Ishikawa (cell line): ENCODE measurements at regions not wholly inside any gene's neighbourhood (a gene's known extent, or its start where the extent isn't known, plus 50 kb on each side); places are given as distances from the start of the nearest gene placed in this dataset.

ENCODE experiments used
- EP300 ChIP-seq: IDR thresholded peaks from 2 replicates; pipeline ENCODE4 v1.6.1; 2012; ENCODE audit warnings: borderline replicate concordance
- NFIC ChIP-seq: IDR thresholded peaks from 2 replicates; pipeline ENCODE4 v1.6.1; 2012
- RAD21 ChIP-seq: IDR thresholded peaks from 2 replicates; pipeline ENCODE4 v1.6.1; 2012; ENCODE audit warnings: low read depth
- YY1 ChIP-seq: IDR thresholded peaks from 2 replicates; pipeline ENCODE4 v1.6.1; 2012; ENCODE audit warnings: low read depth
- TF ChIP-seq, protein P1 (sequence below): IDR thresholded peaks from 2 replicates; pipeline ENCODE4 v1.6.1; 2012; ENCODE audit warnings: low read depth, mild to moderate bottlenecking
- TF ChIP-seq, protein P2 (sequence below): IDR thresholded peaks from 2 replicates; pipeline ENCODE4 v1.6.1; 2012

DNA sequence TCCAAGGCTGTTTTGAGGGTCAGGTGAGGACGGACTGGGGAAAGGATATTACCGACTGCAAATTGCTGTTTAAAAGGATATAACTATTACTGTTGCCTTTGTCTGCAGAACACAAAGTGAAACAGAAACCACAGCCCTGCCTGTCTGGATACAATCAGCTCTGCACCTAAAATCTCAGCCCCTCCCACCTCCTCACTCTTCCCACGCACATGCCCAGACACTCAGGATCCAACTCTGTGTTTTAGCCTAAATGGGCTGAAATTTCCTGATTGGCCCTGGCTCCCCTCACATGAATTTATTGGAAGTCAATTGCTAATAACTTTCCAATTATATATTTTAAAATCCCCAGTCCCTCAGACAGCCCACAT, 176.3 kb upstream of the PPP1R26 start:
- TF ChIP-seq, protein P1, sequence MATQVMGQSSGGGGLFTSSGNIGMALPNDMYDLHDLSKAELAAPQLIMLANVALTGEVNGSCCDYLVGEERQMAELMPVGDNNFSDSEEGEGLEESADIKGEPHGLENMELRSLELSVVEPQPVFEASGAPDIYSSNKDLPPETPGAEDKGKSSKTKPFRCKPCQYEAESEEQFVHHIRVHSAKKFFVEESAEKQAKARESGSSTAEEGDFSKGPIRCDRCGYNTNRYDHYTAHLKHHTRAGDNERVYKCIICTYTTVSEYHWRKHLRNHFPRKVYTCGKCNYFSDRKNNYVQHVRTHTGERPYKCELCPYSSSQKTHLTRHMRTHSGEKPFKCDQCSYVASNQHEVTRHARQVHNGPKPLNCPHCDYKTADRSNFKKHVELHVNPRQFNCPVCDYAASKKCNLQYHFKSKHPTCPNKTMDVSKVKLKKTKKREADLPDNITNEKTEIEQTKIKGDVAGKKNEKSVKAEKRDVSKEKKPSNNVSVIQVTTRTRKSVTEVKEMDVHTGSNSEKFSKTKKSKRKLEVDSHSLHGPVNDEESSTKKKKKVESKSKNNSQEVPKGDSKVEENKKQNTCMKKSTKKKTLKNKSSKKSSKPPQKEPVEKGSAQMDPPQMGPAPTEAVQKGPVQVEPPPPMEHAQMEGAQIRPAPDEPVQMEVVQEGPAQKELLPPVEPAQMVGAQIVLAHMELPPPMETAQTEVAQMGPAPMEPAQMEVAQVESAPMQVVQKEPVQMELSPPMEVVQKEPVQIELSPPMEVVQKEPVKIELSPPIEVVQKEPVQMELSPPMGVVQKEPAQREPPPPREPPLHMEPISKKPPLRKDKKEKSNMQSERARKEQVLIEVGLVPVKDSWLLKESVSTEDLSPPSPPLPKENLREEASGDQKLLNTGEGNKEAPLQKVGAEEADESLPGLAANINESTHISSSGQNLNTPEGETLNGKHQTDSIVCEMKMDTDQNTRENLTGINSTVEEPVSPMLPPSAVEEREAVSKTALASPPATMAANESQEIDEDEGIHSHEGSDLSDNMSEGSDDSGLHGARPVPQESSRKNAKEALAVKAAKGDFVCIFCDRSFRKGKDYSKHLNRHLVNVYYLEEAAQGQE = no peak
- no peak for TF ChIP-seq YY1
- no peak for TF ChIP-seq NFIC
- TF ChIP-seq RAD21 = no peak
- TF ChIP-seq EP300 = no peak
- TF ChIP-seq, protein P2, sequence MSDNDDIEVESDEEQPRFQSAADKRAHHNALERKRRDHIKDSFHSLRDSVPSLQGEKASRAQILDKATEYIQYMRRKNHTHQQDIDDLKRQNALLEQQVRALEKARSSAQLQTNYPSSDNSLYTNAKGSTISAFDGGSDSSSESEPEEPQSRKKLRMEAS = no peak
